Posterior vena cava (tissue), 2 donors: ENCODE measurements at regions not wholly inside any gene's neighbourhood (a gene's known extent, or its start where the extent isn't known, plus 50 kb on each side); places are given as distances from the start of the nearest gene placed in this dataset.
"Not testable (repeated sequence)": the region's sequence is repeated elsewhere in the genome, so short reads cannot be mapped to it uniquely, and the experiment has no call there.

Experiments used
- DNase-seq: peaks from one replicate; pipeline ENCODE4 v3.0.0-alpha.2; 2020; ENCODE audit warnings: low spot score
- intact Hi-C, 2 donors: fragments of 100-400 bp; cut with DNase I; formaldehyde crosslinking; loops; one replicate each; pipeline versions ENCODE4 v1.14.1 to v1.14.2; 2022 to 2023
- donor health status: DM: yes; HTN: yes; CAD: no.
- donor health status: DM: yes; HTN: yes; CAD: no.

DNA sequence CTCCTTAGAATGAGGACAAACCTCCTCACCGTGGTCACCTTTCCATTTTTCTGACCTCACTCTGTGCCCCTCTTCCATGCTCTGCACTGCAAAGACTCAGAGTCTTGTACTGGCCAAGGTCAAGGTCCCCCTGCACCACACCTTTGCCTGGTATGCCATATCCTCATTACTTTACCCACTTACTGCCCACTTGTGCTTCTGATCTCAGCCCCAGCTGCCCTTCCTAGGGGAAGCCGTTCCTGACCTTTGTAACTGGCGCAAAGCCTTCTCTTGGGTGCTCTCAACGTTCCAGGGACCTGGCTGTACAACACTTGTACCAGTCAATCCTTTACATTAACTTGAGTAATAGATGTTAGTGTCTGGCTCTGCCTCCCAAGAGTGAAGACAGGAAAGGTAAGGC lies 256.0 kb downstream of the SV2B start:
- intact Hi-C loops, result no loop called here
- DNase-seq, result no peak

DNA sequence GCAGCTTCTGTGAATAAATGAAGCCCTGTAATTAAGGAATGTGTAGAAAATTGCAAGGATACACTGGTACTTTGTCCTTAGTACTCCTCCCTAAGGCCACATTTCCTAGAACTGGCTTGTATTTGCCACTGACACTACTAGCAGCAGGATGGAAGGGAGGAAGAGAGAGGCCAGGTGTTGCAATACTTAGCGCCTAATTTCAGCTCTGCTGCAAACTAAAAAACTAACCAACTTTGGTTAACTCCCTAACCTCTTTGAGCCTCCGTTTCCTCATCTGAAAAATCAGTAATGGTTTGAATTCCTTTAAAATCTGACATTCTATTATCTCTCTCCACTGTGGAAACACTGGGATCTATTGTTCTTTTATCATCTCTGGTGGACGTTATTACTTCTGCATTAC lies 257.0 kb downstream of the SV2B start:
- DNase-seq, result no peak
- intact Hi-C loops, result no loop called here

DNA sequence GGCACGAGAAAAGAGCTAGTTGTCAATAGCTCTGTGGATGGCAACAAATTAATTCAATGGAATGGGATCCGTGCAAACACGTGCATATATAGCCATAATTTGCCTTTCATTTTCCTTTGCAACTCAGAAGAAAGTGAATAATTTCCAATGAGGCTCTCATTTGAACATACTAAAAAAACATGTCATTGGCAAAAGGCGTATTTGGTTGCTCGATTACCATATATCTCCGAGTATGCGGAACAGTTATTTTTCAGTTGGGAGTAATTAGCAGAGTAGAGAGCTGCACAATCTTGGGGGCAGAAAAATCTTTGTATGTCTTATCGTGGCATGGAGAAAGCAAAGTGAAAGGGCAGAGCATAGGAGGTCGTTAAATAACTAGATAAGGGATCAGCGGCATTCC lies 257.4 kb downstream of the SV2B start:
- no peak for DNase-seq
- intact Hi-C loops, result no loop called here

DNA sequence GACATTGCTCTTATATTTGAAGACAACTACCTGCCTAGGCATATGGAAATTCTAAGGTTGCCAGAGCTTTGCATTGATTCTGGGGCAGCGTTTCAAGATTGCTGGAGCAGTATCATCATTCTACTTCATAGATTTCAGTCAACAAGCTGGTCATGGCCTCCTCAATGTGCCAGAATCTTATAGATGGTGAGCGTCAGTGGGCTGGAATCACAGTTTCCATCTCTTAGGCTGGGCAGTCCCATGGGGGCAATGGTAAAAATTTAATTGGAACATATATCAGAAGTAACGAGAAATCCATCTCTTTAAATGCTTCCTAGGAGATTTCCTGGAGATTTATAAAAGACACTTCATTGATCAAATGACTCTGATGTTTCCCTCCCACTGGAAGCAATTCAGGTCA lies 258.3 kb downstream of the SV2B start:
- intact Hi-C loops, result no loop called here

DNA sequence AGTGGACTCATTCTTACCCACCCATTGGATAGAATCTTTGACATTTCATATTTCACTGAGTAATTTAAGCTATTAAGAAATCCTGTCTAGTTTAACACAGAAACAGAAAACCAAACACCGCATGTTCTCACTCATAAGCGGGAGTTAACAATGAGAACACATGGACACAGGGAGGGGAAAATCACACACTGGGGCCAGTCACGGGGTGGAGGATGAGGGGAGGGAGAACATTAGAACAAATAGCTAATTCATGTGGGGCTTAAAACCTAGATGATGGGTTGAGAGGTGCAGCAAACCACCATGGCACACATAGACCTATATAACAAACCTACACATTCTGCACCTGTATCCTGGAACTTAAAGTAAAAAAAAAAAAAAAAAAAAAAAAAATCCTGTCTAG lies 261.6 kb downstream of the SV2B start:
- DNase-seq, intact Hi-C loops: not testable (repeated sequence)

More for the DNA sequence above, 258.3 kb downstream of the SV2B start:
- no peak for DNase-seq

DNA sequence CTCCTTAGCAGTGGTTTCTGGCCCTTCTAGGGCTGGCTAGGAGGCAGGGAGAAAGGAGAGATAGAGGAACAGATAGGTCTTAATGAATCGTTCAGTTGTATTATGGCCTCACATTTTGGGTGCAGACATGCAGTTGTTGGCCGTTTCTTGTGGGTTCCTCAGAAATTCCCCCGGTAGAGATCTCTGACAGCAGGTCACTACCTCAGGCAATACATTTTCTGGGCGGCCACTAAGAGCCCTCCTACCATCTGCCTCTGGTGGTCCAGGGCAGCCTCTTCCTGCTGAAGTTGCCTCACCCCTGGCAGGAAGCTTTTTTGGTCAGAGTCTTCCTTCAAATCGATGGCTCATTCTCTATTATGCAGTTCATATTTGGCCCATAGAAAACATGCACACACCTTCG lies 266.1 kb downstream of the SV2B start:
- intact Hi-C loops, result no loop called here

DNA sequence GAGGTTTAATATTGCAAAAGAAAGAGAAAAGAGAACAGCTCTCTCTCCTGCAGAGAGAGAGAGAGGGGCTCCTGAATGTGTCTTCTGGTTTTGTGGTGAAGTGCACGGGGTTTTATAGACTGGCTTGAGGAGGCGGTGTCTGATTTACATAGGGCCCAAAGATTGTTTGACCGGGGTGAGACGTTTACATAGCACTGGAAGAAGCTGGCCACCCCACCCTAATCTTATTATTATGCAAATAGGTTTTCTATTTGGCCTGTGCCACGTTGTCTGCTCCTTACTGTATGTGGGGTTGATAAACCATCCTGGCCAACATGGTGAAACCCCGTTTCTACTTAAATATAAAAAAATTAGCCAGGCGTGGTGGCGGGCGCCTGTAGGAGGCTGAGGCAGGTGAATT lies 268.6 kb downstream of the SV2B start:
- no peak for DNase-seq
- intact Hi-C loops, result no loop called here

More for the DNA sequence above, 266.1 kb downstream of the SV2B start:
- no peak for DNase-seq

DNA sequence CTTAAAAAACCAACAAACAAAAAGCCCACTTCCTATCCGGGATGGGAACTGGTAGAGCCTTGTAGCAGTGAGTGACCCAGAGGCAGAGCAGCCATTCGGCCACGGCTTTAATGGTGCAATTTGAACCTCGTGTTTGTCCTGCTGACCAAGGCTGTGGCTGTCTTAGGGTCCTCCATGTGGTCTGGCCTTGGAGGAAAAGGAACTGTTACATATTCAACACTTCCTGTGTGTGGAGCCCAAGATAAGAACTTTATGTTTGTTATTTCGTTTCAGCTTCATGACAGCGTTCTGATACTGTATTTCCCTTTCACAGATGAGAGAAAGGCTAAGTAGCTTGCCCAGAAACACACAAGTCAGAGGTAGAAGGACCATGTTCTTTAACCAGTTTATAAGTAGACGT lies 269.8 kb downstream of the SV2B start:
- DNase-seq, result no peak

DNA sequence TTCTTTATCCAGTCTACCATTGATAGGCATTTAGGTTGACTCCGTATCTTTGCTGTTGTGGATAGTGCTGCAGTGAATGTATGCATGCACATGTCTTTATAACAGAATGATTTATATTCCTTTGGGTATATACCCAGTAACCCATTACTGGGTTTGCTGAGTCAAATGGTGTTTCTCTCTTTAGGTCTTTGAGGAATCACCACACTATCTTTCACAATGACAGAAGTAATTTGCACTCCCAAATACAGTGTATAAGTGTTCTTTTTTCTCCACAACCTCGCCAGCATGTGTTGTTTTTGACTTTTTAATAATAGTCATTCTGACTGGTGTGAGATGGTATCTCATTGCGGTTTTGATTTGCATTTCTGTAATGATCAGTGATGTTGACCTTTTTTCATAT lies 271.3 kb downstream of the SV2B start:
- intact Hi-C loops, DNase-seq: not testable (repeated sequence)

More for the DNA sequence above, 269.8 kb downstream of the SV2B start:
- intact Hi-C loops, result no loop called here

DNA sequence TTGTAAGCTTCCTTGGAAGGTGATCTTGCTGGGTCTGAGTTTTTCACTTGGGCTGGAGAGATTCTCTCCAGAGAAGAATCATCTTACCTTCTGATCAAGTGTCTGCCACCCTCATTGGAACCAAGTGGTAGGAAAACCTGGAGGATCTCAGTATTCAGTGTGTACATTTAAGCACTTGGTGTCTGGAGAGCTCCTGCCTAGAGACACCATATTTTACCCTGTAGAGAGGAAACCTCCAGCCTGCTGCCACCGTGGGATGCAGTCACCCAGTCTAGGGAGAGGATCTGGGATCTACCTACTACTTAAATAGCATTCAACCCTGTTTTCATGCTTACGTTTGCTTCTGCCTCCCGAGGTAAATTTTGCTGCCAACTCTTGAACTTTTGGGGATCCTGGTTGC lies 274.3 kb downstream of the SV2B start:
- no peak for DNase-seq
- intact Hi-C loops, result no loop called here

DNA sequence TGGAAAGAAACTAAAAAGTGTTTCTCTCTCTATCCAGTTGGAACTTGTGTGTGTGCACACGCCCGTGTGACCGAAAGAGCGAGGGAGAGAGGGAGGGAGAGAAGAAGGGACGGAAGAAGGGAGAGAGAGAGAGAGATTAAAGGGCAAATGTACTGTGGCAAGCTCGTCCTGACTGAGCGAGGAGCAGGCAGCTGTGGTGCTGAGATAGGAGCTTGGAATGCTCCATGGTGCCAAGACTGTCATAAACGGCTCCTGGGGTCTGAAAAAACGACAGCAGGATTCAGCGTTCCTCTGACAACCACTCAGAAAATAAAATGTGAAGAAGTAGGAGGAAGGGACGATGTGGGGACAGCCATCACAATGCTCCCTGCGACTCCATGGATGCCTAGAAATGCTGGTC lies 276.0 kb downstream of the SV2B start:
- intact Hi-C loops, result no loop called here
- no peak for DNase-seq

DNA sequence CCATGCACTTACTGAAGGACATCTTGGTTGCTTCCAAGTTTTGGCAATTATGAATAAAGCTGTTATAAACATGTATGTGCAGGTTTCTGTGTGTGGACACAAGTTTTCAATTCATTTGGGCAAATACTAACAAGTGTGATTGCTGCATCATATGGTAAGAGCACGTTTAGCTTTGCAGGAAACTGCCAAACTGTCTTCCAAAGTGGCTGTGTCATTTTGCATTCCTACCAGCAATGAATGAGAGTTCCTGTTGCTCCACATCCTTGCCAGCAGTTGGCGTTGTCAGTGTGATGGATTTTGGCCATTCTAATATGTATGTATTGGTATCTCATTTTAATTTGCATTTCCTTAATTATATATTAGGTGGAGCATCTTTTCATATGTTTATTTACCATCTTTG lies 280.1 kb downstream of the SV2B start:
- intact Hi-C loops, result no loop called here
- DNase-seq, result no peak

DNA sequence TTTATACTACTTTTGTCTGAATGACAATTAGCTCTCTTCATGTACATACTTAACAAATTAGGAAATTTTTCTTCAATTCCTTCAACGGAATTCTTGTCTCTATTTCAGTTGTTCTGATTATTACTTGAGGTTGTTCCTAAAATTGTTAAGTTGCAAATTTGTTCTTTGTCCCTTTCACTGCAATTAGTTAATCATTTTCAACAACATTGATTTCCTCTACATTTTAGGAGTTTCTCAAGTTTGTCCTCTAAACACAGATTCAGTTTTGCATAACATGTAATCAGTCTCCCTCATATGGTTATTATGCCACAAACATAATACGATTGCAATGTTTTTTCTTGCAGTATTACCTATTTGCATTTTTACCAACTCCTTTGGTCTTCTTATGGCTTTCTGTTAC lies 283.5 kb downstream of the SV2B start:
- no peak for DNase-seq
- intact Hi-C loops, result no loop called here

DNA sequence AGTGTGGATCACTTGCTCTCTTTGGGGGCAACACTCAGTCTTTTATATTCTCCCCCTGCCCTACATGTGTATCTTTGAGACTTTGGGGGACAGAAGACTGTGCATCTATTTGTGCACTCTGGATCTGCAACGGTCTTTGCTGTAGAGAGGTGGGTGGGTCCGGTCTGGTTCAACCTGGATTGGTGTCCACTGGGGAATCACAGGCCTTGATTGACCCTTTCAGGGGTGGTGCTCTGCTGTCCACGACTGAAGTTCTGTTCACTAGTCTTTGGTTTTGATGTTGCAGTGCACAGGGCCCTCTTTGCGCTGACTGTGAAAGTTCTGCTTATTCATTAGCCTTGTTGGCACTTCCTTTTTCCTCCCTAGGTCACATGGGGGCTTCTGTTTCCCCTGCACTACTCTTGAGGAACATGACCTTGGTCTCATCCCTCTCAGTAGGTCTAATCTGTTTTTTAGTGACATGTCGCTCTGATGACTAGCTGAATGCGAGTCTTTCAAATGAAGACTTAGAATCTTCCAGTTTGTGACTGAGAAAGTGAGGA lies 284.2 kb downstream of the SV2B start:
- DNase-seq, result no peak
- intact Hi-C loops, result no loop called here

DNA sequence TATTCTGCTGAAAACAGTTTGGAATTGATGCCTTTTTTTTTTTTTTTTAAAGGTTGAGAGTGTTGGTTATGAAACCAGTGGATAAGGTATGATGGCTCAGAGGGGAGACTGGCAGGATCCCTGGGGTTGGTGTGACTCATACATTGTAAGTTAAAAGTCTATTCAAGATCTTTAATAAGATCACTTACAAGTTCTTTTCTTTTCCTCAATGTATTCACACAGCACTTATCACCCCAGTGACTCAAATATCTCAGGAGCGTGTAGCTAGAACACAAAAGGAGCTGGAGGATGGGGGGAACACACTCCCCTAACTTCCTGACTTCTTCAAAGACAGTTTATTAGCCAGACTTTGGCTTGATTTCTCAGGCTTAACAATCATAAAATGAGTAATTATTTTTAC lies 285.3 kb downstream of the SV2B start:
- intact Hi-C loops, result no loop called here
- no peak for DNase-seq

DNA sequence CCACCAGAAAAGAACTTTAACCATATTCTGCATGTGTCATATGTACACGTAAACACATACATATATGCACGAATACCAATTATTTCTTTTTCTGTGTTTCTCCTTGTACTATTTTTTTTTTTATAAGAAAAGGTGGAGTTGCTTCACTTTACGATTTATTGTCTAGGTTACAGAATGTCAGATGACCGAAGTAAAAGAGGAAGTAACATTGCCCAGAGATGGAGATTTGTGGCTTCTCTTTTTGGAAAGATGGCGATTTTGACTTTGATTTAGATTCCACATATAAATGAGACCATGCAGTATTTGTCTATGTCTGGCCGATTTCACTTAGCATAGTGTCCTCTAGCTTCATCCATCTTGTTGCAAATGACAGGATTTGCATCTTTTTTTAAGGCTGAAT lies 293.1 kb downstream of the SV2B start:
- intact Hi-C loops, result no loop called here
- no peak for DNase-seq

DNA sequence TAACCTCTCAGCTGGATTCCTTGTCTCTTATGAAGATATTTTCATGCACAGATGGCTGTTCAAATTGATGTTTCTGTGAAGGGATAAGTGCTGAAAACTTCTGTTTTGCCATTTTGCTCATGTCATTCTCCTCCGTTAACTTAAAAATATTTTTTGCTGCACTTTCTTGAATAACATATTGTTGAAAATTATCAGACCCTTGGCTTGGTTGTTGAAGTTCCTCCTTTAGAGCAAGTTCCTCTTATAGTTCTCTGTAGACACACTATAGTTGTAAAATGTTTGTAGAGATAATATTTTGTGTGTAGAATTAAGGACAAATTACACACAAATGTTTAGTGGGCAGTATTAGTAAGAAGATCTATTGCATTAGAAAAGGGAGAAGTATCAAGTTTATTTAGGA lies 300.4 kb downstream of the SV2B start:
- DNase-seq, result no peak
- intact Hi-C loops, result no loop called here

DNA sequence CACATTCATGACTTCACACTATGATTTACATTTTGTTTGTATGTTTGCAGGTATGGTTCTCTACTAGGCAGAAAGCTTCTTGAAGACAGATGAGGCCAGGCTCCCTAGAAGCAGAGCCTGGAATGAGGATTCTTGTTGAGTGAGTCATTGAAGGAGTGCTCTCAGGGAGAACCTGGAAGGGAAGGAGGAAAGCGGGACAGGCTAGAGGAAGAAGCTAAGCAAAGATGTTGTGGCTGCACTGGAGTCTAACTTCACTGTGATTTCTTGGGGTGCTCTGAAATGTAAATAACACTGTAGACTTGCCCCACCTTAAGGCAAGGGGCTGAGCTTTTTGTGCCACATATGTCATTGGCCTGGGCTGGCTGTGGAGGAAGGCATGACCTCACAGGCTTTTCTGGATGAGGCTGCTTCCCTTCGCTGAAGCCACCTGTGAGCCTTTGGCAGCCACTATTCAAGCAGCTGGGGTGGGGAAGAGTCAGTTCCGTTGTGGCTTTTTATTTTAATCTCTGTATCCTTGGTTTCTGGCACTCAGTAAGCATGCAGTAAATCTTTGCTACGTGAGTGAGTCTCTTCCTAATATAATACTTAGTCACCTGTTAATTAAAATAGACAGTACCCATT lies 307.3 kb downstream of the SV2B start:
- intact Hi-C loops, result no loop called here
- no peak for DNase-seq

DNA sequence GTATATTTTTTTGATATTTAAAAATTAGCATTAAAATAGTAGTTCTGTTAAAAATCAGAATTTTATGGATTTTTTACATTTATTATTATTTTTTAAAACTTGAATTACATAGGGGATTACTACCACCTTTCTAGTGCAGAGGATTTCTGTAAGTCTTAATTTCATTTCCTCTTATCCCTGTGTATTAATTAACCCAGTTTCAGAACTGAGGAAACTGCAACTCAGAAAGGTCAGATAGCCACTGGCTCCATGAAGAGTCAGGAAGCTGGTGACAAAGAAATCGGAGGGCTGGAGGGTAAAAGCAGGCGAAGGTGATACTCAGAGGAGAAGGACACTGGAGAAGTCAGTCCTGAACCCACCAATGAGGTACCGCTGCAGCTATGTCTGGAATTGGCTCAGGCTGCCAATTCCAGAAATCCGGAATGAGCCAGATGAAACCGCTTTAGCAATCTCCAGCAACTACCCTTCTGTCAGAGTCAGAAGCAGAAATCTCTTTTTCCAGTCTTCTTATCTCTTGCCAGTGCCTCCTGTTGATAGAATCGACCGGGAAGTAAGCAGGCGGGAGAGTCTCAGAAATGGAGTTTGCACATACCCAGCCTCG lies 308.5 kb downstream of the SV2B start:
- intact Hi-C loops, result no loop called here
- DNase-seq, result no peak

DNA sequence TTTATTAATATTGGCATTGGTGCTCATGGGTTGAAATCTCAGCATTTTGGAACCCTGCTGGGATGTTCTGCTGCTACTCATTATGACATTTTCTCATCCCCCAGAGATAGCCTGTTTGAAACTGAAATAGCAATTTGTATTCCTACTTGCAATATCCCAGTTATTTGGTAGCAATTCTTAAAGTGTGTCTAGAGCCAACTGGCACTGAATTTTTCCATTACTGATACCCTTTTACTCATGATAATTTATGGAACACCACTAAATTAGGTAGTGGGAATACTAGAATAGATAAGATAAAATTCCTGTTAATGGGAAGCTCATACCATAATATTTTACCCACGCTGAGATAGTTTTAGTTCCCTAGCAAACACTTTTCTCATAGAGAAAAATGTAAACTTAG lies 309.3 kb downstream of the SV2B start:
- DNase-seq, result no peak
- intact Hi-C loops, result no loop called here

DNA sequence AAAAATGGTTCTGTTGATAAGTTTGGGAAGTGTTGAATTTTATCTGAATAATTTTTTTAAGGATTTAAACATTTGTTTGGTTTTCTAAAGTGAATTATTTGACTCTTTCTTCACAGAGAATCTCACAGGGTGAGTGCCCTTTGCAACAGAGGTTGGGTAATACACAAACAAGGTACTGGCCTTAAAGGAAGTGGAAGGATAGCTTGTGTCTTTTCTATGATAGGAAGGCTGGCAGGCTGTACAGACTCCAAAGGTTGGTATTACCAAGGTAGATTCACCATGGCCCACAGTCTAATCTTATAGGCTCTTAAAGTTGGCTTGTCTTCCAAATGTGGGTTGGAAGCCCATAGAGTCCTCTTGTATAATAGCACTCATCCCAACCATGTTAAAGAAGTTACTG lies 311.5 kb downstream of the SV2B start:
- intact Hi-C loops, result no loop called here
- no peak for DNase-seq
